Colonic mucosa (tissue), 4 donors: ENCODE measurements at regions not wholly inside any gene's neighbourhood (a gene's known extent, or its start where the extent isn't known, plus 50 kb on each side); places are given as distances from the start of the nearest gene placed in this dataset.

Experiments used
- DNase-seq: peaks from one replicate; pipeline ENCODE4 v3.0.0-alpha.2; 2020
- H3K27ac ChIP-seq: fragments of 200-600 bp; one replicate; pipeline ENCODE4 v1.8.0; 2021
- H3K27me3 ChIP-seq: fragments of 200-600 bp; one replicate; pipeline ENCODE4 v1.8.0; 2021
- H3K36me3 ChIP-seq: fragments of 200-600 bp; one replicate; pipeline ENCODE4 v1.8.0; 2021
- H3K4me1 ChIP-seq: fragments of 200-600 bp; one replicate; pipeline ENCODE4 v1.8.0; 2021; ENCODE audit warnings: mild to moderate bottlenecking
- H3K4me3 ChIP-seq: fragments of 200-600 bp; one replicate; pipeline ENCODE4 v1.8.0; 2021
- H3K9ac ChIP-seq, 2 donors: one replicate each; pipeline ENCODE4 v1.7.0; 2013; ENCODE audit warnings: control low read depth in 2 of 2, low read depth in 2 of 2, low read length in 2 of 2
- H3K9me3 ChIP-seq: fragments of 200-600 bp; one replicate; pipeline ENCODE4 v1.8.0; 2021
- intact Hi-C: fragments of 100-400 bp; cut with DNase I; formaldehyde crosslinking; loops from one replicate; pipeline ENCODE4 v1.14.1; 2022
- TF ChIP-seq, protein P1 (sequence below): fragments of 200-600 bp; IDR thresholded peaks from one replicate; pipeline ENCODE4 v1.8.0; 2022; ENCODE audit warnings: antibody characterized with exemption, mild to moderate bottlenecking
- donor health status: healthy.
- donor health status: DM: no; HTN: no; CAD: no.
- donor health status: DM: no; HTN: no; CAD: no.

GRCh38 chr1:38546636-38547035 lies 312.9 kb downstream of the RRAGC start:
- Histone ChIP-seq H3K27me3 (no peaks in the 10 kb centered on the region), H3K9ac (no peak overlapping the region), H3K4me3 (no peak overlapping the region), H3K4me1 (no peaks in the 10 kb centered on the region), H3K9me3 (no peaks in the 10 kb centered on the region), H3K27ac (no peak overlapping the region), H3K36me3 (no peaks in the 10 kb centered on the region)
- intact Hi-C loops: no loop called here
- DNase-seq: no peak
- TF ChIP-seq, protein P1, sequence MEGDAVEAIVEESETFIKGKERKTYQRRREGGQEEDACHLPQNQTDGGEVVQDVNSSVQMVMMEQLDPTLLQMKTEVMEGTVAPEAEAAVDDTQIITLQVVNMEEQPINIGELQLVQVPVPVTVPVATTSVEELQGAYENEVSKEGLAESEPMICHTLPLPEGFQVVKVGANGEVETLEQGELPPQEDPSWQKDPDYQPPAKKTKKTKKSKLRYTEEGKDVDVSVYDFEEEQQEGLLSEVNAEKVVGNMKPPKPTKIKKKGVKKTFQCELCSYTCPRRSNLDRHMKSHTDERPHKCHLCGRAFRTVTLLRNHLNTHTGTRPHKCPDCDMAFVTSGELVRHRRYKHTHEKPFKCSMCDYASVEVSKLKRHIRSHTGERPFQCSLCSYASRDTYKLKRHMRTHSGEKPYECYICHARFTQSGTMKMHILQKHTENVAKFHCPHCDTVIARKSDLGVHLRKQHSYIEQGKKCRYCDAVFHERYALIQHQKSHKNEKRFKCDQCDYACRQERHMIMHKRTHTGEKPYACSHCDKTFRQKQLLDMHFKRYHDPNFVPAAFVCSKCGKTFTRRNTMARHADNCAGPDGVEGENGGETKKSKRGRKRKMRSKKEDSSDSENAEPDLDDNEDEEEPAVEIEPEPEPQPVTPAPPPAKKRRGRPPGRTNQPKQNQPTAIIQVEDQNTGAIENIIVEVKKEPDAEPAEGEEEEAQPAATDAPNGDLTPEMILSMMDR: no peak

- no peak for DNase-seq
- TF ChIP-seq, protein P1: no peak
- H3K27ac ChIP-seq: no peak overlapping the region
- intact Hi-C loops: no loop called here
- no peaks in the 10 kb centered on the region for H3K4me1 ChIP-seq
- H3K9ac ChIP-seq: no peak overlapping the region
- H3K36me3 ChIP-seq: no peaks in the 10 kb centered on the region
- H3K9me3 ChIP-seq: no peaks in the 10 kb centered on the region
- no peak overlapping the region for H3K4me3 ChIP-seq
- H3K27me3 ChIP-seq: no peaks in the 10 kb centered on the region
Measured at GRCh38 chr1:38541223-38541622, 318.3 kb downstream of the RRAGC start.

DNA sequence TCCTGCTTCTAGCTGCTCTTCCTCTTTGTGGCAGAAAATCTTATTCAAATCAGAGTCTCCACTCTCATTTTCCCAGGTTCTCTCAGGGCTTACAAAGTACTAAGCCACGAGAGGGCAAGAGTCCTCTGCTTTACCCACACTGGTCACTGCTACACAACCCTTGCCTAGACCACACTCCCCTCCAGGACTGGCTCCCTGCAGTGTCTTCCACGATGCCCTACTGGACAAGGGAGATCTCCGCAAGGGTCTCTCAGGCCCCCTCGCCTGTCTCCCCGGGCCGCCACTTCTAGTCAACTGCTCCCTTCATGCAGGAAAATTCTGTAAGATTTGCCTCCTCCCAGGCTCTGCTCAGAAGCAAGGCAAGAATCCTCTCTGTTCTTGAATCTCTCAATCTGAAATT lies 319.6 kb downstream of the RRAGC start:
- Histone ChIP-seq H3K9ac (no peak overlapping the region), H3K4me1 (no peaks in the 10 kb centered on the region), H3K27me3 (no peaks in the 10 kb centered on the region), H3K4me3 (no peak overlapping the region), H3K36me3 (no peaks in the 10 kb centered on the region), H3K27ac (no peak overlapping the region), H3K9me3 (no peaks in the 10 kb centered on the region)
- no peak for DNase-seq
- TF ChIP-seq, protein P1: no peak
- intact Hi-C loops: no loop called here

GRCh38 chr1:38538834-38539233 lies 320.7 kb downstream of the RRAGC start:
- intact Hi-C loops: no loop called here
- DNase-seq: no peak
- no peaks in the 10 kb centered on the region for H3K27me3 ChIP-seq
- H3K36me3 ChIP-seq: no peaks in the 10 kb centered on the region
- TF ChIP-seq, protein P1: no peak
- no peak overlapping the region for H3K27ac ChIP-seq
- H3K9ac ChIP-seq: no peak overlapping the region
- no peak overlapping the region for H3K4me3 ChIP-seq
- H3K4me1 ChIP-seq: no peaks in the 10 kb centered on the region
- H3K9me3 ChIP-seq: no peaks in the 10 kb centered on the region

GRCh38 chr1:38536089-38536488 lies 323.5 kb downstream of the RRAGC start:
- no peak overlapping the region for H3K27ac ChIP-seq

More at GRCh38 chr1:38536089-38536488, 323.5 kb downstream of the RRAGC start:
- TF ChIP-seq, protein P1: no peak
- Histone ChIP-seq H3K27me3 (no peaks in the 10 kb centered on the region), H3K36me3 (no peaks in the 10 kb centered on the region), H3K4me1 (no peaks in the 10 kb centered on the region), H3K4me3 (no peak overlapping the region), H3K9ac (no peak overlapping the region), H3K9me3 (no peaks in the 10 kb centered on the region)
- intact Hi-C loops: no loop called here
- DNase-seq: no peak
